ENCODE measurements at regions not wholly inside any gene's neighbourhood (a gene's known extent, or its start where the extent isn't known, plus 50 kb on each side); places are given as distances from the start of the nearest gene placed in this dataset.

DNA sequence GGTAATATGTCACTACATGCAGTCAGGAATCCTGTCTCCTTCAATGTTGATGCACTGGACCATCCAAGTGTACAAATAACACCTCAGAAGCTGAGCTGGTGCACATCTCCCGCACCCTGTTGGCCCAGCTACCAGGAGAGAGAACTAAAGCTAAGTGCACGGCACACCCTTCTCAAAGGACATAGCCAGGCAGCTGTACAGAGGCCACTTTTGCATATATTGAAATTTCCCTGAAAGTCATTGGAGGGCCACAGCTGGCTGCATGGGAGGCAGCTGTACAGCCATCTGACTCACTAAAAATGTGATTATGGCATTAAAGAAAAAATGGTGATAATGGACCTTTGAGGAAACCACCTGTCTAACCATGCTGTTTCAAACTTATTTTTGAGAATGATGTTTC, 441.7 kb downstream of the CBLN2 start:
- DNase-seq (ENCODE audit: extremely low read depth, low read depth) = no peak

DNA sequence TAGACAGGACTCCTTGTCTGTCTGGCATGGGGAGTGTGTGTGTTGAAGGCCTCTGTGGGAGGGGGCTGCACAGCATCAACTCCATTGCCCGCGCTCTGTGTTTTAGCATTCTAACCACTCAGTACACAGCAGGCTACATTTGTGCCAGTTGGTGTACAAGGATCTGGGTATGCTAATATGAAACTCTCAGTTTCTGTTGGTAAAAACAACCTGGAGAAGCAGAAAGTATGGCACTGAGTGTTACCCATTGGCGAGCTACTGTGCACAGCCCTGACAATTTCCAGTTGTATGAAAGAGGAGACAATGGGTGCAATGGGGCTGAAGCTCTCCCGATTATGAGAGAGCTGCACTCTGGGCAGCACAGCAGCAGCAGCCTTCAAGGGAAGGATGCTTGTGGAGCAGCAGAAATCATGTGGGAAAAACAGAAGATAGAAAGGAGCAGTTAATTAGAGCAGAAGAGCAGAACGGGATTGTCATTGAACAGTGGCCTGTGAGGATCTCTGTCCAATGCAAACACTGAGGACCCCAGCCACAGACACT, 443.6 kb downstream of the CBLN2 start:
- no peak for DNase-seq (ENCODE audit: extremely low read depth, low read depth)

DNA sequence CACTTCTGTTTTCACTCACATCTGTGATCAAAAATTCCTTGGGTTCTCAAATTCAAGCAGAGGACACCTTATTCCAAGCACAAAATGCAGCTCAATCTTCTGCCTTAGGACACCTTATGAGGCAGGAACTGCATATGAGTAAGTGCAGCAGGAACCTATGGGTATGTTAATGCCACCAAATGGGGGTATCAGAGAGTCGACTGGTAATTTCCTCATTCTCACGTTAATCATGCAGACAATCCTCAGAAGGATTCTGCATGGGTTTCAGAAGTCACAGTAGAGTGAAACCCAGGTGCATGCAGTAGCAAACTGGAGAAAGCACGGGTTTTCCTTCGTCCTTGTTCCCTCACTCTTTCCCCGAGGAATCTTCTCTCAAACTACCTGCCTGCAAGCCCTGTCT, 452.8 kb downstream of the CBLN2 start:
- no peak for DNase-seq (ENCODE audit: extremely low read depth, low read depth)

DNA sequence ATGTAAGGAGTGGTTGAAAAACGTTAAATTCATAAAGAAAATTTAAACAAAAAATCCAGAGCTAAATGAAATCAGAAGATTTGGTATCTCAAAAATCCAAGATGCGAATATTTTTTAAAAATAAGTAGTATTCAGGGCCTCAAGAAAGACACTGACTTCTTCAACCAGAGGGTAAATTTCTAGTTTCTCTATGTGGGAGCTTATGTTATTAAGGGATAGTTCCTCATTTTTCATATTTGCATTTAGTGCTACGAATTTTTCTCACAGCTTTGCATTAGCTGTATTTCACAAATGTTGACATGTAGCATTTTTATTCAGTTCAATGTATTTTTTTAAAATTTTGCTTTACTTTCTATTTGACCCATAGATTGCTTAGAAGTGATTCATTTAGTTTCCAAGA, 454.7 kb downstream of the CBLN2 start:
- no peak for DNase-seq (ENCODE audit: extremely low read depth, low read depth)

DNA sequence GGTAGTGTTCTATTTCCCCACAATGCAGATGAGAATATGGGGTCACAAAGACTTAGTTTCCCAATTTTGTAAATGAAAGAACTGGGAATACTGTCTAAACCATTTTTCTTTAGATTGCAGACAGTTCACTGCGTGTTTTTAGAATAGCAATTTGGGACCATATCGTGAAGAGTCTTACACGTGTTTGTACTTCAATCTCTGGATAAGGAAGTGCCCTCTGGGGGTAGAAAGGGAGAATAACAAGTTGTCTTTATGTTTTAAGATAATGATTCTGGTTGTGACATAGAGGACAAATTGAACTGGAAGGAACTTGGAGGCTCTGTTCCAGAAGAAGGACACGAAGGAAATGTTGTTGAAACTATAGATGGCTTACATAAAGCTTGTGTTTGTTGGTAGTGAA, 457.7 kb downstream of the CBLN2 start:
- peak; percentile 16 for DNase-seq (ENCODE audit: extremely low read depth, low read depth)

DNA sequence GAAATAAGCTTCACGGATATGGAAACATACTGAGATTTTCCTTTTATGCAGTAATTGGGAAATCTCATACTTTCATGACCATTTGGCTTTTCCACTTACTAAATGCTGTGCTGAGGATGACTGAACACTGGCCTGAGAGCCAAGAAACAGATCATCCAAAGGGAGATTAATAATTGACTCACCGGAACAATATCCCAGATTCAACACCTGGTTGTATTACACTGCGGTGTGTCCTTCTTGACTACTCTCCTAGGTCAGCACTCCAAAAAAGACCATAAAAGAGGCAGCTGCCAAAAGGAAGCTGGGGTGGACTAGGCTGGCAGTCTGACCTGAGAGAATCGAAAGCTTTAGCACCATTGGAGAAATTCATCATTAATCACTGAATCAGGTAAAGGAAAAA, 469.1 kb downstream of the CBLN2 start:
- no peak for DNase-seq (ENCODE audit: extremely low read depth, low read depth)

DNA sequence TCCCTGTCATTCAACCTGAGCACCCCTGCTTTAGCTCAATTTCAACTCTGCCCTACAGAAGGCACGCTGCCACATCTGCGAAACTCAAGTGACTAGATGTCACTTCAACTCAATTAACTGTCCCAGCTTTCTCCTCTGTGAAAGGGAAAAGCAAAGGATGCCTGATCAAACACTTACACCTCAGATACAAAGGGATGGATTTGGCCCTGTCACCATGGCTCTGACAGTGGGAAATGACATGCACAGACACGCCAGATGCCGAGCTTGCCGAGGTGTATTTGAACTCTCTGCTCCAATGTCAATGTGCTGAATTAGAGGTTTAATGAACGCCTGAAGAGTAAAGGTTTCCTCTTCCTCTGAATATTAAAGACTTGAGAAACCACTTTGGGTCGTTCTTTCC, 481.1 kb downstream of the CBLN2 start:
- no peak for DNase-seq (ENCODE audit: extremely low read depth, low read depth)

DNA sequence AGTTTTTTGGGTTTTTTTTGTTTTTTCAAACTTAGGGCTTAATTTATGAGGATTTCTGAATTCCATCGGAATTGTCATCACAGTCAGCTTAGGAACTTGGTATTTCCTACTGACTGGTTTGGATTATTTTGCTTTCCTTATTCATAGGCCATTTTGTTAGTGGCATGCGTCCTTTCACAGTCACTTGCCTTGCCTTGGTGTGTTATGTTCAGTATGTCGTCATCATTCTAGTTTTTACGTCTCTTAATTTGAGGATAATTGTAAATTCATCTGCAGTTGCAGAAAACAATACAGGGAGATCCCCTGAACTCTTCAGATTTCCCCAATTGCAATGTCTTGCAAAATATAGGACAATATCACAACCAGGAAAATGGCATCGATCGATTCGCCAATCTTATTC, 485.3 kb downstream of the CBLN2 start:
- DNase-seq (ENCODE audit: extremely low read depth, low read depth) = no peak

DNA sequence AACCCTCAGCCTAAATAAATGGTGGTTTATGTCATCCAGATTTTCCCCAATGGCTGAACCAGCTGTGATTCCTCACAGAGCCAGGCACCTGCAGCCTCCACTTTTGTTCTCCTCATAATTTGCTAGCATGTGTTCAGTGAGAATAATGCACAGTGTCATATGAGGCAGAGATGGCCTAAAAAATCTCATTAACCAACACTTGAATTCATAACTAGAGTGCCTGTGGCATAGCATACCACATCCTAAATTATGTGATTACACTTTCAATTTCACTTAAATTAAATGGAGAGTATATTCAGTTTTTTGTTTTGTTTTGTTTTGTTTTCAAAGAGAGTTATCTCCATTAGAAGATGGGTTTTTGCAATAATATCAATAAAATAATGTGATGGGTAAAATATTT, 488.0 kb downstream of the CBLN2 start:
- DNase-seq (ENCODE audit: extremely low read depth, low read depth) = no peak

DNA sequence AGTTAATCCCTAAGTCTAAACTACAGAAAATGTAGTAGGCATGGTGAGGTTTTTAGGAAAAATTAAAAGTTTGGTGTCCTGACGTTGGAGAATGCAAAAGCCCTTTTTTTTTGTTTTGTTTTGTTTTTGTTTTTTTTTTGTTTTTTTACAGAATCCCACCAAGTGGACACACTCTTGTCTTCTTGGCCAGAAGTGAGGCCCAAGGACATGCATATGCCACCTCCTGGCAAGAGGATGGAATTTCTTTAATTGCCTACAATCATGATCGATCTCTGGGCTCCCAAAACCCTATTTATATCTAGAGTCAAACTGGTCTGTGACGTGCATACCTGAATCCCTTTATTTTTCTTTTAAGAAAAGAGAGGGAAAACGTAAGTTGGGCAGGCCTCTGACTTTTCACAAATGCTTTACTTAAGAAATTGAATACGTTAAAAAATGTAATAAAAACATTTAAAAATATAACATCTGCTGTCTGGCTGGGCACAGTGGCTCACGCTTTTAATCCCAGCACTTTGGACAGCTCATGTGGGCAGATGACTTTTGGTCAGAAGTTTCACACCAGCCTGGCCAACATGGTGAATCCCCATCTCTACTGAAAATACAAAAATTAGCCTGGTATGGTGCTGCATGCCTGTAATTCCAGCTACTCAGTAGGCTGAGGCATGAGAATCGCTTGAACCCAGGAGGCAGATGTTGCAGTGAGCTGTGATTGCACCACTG, 502.7 kb downstream of the CBLN2 start:
- no peak for DNase-seq (ENCODE audit: extremely low read depth, low read depth)

DNA sequence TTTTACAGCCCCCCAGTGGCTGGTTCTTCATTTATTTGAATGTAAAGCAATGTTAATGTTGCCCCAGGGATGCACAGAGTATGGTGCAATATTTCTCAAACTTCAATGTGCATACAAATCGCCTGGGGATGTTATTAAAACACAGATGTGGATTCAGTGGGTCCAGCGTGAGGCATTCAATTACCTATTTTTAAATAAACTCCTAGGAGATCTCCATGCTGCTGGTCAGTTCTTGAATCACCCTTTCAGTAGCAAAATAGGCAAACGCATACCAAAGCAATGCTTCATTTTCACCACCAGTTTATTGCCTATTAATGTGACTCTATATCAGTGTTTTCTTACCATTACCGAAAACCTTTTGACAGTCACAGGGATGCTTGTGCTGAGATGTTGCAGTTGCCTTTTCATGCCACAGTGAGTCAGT, 530.7 kb downstream of the CBLN2 start:
- no peak for DNase-seq (ENCODE audit: extremely low read depth, low read depth)

DNA sequence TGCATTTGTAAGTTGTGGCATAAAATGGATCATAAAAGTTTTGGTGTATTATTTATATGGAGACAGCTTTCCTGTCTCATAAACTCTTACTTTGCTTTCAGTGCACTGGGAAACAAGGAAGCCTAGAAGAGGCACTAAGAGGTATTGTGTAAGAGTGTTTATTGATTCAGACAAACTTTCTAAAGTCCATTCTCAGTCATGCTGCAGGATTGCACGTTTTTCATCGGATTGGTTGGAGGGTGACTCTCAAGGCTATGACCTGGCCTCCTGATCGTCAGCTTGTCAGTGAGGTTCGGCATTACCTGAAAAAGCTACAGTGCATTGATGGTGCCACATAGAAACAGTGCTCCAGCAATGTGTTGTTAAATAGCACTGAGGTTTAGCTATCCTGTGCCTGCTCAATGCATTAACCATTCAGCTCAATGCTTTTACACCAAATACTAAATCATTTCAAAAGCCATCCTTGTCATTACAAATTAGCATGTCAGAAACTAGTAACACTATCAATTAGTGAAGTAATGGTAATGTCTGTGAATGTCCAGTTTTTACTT, 545.5 kb downstream of the CBLN2 start:
- DNase-seq (ENCODE audit: extremely low read depth, low read depth) = no peak

DNA sequence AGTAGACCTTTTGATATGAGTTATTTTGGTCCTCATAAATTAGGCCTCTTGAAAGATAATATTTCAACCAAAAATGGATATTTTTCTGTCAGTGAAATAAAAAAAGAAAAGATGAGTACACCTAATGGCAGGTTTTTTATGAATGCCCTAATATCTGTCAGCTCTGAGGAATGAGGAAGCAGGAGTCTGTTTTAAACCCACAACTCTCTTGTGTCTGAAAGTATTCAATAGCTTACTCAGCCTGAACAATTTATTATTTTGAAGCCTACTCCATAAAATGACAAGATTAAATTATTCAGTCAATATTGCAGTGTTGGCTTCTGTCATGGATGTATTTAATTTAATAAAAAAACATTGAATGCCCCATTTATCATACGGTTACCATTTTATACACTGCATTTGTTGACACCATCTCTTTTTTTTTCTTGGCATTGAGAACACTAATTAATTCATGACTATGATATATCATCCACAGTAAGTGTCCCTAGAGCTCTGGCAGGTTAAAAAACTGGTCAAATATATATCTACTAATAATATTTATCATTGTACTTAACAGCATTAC, 548.2 kb downstream of the CBLN2 start:
- DNase-seq (ENCODE audit: extremely low read depth, low read depth) = no peak

DNA sequence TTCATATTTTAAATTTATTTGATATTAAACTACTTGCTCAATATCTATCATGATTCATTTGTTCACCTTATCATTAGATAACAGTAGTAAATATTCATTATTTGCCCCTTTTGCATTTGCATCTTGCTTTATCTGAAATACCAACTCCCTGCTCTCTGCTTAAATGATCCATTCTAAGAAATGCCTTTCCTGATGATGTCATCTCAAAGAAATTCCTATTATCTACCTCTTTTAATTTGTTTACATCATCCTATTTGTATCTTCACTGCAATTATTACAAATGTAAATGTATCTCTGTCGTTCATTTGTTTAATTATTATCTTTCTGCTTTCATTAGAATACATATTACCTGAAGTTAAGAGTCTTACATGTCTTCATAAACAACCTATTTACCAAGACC, 549.9 kb downstream of the CBLN2 start:
- DNase-seq (ENCODE audit: extremely low read depth, low read depth) = no peak

DNA sequence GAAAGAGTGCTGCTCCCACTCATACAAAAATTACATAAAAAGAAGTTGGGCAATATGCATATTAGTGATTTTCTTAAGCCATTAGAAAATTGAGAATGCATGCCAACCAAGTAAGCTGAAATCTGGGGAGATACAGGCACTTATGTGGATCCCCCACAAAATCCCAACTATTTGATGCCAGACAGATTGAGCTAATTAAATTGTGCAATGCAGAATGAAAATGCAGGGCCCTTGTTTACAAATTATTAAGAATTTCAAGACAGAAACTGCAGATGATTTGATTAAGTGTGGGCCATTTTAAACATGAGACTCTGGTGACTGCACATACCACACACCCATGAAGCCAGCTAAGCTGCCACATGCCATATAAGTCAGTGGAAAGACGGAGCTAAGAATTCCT, 554.5 kb downstream of the CBLN2 start:
- DNase-seq (ENCODE audit: extremely low read depth, low read depth) = no peak

DNA sequence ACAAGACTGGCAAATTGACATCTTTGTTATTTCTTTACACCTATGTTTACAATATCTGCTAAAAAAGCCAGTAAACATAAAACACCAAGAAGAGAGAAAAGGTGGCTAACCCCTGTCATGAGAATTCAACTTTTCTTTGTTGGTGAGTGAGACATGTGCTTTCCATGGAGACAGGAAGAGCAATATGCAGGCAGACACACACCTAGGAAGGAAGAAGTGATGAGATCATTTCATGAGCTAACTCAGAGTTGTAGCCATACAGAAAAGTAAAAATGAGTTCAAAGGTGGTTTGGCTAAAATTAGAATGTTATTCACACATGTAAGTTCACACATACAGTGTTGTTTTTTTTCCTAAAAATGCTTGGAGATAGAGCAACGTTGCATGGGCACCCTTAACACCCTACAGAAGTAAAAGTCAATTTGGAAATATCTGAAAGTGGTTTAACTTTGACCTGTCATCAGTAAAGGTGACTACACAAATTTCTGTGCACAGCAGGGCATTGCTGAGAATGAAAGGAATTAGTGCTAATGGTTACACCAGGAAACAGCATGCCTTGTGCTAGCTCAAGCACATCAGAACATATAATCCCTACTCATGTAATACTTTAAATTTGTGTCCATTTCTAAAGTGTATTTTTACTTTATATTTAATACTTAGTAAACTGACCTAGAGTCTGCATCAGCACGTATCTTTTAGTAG, 557.6 kb downstream of the CBLN2 start:
- no peak for DNase-seq (ENCODE audit: extremely low read depth, low read depth)

DNA sequence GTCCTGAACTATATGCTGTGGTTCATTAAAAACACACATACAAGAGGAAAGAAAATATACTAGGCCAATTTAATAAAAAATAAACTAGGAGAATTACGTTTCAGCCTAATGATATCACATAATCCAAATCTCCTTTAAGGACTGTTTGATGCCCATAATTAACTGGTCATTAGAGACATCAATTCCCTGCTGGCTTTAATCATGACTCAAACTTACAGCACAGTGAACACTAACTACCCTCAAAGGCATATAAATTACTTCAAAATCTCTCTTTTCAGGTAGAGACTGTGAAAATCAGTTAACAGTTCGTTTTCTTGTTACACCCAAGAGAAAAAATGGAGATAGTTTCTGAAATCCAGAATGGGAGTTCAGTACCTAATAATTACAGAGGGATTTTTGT, 567.4 kb downstream of the CBLN2 start:
- no peak for DNase-seq (ENCODE audit: extremely low read depth, low read depth)

DNA sequence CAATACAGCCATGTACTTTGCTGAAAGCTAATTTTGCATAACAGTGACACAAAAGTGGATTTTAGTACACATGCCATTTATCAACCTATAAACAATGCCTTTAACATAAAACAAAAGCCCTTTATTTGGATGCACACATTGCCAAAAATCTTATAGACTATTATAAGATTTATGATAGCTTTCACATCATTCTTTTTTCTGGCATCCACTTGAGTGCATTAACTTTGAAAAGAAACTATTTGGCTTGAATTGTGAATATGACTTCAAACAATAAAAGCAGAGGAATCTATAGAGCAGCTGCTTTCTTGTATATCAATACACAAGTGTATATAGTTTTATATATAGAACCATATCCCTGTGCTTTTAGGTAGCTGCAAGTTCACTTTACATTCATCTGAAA, 577.4 kb downstream of the CBLN2 start:
- DNase-seq (ENCODE audit: extremely low read depth, low read depth) = no peak

DNA sequence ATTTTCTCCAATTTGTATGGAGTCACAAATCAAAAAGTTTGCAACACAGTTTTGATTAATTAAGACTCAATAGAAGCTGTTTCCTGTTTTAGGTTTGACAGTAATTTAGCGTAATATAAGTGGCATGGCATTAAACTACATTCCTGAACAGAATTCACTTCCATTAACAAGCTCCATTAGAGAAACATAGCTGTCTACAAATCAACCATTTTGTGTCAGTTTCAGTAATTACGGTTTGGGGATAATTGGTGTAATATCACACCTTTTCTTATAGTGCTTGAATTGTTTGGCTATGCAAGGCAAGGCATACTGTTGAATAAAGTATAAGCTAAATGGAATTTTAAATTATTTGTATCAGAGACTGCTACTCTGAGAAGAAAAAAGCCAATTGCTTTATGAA, 585.5 kb downstream of the CBLN2 start:
- DNase-seq (ENCODE audit: extremely low read depth, low read depth) = no peak

DNA sequence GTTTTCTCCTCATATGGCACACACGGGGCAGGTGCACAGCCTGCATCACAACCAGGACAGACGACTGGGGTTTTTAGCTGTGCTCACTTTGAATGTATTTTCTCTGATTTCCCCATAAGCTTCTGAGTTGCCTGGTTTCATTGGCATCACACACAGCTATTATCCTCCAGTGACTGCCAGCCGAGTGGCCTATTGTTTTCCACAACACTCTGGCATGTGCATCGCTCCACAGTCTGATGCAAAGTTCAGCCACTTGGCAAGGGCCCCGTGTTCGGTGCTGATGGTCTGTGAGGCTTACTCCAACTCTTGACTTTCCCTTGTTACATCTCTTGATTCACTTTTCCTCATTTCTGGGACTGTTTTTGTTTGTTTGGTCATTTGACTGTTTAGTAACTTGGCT, 593.1 kb downstream of the CBLN2 start:
- no peak for DNase-seq (ENCODE audit: extremely low read depth, low read depth)

DNA sequence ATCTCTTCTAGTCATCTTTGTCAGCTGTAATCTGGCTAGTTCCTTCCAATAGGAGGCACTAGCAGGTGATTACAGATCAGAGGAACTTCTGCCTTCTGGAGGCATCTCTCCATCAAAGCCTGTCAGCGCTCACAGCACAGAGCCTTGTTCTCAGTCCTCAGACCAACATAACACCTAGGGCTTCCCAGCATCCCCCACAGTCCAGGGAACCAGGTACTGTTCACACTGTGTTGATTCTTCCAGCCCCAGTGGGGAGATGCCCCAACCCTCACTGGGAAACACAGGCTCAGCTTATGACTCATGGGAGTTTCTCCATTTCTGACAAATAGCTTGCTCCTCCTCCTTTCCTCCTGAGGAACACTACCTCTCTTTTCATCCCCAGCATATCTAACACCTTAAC, 601.7 kb downstream of the CBLN2 start:
- DNase-seq (ENCODE audit: extremely low read depth, low read depth) = no peak

DNA sequence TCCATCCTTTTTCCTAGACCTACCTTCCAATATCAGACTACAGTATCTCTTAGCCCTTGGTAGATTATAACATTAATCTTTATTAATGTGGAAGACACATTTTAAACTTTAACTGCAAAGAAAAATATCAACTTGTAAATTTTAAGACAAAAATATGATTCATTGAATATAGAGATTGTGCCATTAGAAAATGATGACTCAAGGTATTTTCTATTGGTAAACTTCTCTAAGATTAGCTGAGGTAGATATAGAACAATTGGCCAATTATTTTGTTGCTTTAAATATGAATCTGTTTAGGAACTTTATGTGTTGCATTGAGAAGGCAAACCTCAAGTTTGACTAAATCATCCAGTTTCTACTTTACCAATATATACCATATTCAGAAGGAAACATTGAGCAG, 604.7 kb downstream of the CBLN2 start:
- DNase-seq (ENCODE audit: extremely low read depth, low read depth) = no peak
